Stimulated activated CD4-positive, alpha-beta T cell treated with anti-CD3 and anti-CD28 coated beads, Interleukin-1b, Interleukin-23, amount 100 ng/mL, for 1 hour (primary cell): ENCODE measurements at regions not wholly inside any gene's neighbourhood (a gene's known extent, or its start where the extent isn't known, plus 50 kb on each side); places are given as distances from the start of the nearest gene placed in this dataset.

ENCODE experiments used
- DNase-seq, 2 donors: peaks; one replicate each; pipeline ENCODE4 v3.0.0-alpha.2; 2020; ENCODE audit warnings: low read depth in 2 of 2

DNA sequence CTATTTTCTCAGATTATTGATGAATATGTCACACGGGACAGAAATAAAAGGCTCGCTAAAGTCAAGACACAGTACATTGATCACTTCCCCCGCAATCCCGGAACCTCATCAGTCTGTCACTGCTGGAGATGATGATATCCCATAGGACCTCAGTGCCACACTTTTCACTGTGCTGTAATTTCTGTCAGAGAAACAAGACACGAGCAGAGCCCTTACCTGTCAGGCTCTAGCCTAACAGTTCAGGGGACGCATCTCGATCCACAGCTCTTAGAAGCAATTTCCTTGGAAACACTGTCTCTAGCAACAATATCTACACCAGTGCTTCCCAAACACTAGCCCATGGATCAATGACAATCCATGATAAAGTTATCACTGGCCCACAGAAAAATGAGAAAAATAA lies 140.0 kb downstream of the GRIN2B start:
- no peak for DNase-seq

DNA sequence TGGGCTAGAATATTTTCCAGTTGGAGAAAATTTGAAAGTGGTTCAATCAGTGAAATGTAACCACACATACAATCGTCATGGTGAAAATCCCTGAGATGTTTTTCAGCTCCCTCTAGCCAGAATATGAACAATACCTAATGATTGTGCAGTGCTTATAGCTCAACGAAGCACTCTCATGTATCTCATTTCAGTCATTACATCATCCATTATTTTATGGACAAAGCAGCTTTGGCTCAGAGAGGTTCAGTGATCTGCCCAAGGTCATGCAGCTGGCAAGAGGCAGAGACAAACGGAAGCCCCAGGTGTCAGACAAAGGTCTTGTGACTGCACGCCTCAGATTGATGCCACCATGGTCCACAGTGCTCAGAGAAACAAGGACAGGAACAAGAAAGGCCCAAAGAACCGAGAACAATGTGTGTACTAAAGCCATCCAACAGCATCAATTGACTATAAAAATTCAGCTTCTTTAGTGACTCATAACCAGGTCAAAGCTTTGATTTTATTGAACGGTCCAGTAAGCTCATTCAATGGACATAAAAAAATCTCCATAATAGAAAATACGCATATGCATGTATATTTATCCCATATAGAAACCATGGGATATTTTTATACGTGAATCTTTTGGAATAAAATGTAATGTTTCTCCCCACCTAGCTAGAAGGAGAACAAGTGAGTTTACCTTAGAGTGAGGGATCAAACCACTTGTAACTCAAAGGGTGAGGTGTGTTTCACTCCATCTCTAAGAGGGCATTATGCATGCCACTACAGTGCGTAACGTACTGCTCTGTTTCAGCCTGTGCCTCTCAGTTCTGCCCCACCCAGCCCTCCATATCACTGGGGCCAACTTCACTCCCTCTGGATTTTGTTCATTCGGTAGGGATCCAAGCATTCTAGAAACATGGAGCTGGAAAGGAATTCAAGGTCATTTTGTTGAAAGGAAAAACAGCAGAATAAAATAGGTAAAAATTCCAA lies 141.8 kb downstream of the GRIN2B start:
- no peak for DNase-seq

DNA sequence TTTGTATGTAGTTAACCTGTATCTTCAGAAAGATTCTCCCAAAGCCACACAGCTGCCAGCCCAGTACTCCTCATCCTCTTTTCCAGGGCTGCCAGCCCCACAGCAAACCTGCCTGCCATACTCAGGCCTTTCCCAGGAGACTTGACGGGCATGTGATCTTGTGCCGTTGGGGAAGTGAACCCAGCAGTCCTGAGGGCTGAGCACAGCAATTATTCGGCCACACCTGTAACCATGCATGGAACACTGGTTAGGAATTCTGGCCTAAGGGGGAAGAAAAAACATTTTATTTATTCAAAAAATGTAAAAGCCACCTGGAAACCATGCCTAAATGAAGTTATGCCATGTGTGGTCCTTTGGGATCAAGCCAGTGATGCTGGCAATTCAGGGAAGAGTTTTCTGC lies 145.3 kb downstream of the GRIN2B start:
- no peak for DNase-seq

DNA sequence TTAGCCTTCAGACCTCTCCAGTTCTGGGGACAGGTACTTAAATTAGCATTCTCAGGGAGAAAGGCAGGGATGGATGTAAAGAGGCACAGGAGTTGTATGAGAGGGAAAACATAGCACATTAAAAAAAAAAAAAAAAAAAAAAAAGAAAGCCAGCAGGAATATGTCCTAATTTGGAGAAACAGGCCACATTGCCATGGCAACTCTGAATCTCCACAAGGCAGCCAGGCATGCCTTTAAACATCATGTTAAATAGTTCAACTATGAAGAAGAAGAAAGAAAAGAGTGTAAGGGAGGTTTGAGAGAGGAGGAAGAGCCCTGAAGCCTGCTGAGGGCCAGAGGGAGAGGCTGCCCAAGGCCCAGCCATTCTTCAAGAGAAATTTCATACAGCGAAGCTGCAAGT lies 145.8 kb downstream of the GRIN2B start:
- no peak for DNase-seq

DNA sequence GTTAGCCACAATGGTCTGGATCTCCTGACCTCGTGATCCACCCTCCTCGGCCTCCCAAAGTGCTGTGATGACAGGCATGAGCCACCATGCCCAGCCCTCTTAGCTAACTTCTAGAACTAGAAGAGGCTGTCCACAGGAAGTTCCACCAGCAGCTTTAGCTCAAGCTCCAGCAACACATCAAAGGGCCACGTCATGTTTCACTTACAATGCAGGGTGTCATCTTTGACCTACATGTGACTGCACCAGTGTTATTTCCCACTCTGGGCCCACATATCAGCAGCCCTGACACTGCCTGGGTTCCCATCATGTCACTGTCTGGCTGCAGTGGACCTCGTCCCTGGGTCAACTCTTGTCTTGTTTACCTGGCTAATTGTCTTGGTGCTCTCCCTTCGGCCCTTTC lies 147.2 kb downstream of the GRIN2B start:
- no peak for DNase-seq

DNA sequence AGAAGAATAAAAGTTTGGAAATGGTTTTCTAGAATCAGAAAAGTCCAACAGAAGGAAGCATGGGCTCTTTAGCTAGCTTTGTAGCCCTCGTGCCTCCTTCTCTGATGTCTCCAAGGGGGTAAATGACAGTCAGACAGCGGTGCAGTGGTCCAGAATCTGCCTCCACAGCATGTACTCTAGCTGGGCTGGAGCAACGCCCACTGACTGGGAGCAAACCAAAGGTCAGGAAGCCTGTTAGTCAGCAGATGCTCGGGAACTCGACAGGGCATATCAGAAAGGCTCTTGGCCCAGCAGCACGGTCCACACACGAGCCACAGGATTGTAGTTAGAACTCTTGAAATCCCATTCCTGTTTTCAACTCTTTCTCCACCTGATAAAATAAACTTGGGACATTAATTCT lies 164.3 kb downstream of the GRIN2B start:
- no peak for DNase-seq

DNA sequence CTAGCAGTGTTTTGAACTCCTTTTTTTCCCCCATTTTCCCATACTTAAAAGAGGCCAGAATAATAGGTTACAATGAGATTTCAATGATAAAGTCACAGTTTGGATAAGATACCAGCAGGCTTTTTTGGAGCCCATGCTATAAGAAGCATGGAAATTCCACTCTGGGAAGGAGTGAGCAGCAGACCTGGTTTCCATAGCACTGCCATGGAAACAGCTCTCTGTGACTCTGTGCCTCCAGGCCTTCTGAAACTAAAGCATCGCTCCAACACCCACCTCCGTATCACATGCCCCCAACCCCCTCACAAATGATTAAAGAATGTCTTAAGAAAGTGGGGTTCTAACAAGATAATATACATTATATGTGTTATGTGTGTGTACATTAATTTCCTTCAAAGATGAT lies 165.0 kb downstream of the GRIN2B start:
- no peak for DNase-seq

DNA sequence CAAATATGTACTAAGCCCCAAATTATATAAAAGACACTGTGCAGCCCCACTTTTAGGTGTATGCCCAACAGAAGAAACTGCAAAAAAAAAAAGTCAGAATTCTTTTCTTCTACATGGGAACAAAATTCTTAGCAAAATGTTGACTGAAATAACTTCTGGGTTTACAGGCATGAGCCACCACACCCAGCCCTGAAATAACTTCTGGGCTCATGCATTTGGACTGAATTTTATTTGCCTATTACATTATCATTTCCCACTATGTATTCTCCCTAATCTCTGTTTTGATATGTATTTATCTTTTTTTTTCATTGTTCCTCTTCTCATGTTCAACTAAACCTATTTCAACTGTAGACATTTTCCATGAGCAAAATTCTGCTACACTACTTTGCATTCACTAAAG lies 169.2 kb downstream of the GRIN2B start:
- no peak for DNase-seq

DNA sequence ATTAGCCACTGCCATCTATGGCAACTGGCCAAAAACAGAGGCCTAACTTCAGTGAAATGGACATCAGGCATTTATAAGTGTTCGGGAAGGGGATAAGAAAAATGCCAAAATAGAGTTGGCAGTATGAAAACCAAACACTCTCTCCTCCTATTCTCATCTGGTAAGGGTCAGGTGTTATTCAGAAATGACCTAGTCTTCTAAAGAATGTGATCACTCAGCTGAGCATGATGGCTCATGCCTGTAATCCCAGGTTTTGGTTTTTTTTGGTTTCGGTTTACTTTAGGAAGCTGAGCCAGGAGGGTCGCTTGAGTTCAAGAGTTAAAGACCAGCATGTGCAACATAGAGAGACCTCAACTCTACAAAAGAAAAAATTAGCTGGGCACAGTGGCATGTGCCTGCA lies 170.3 kb downstream of the GRIN2B start:
- DNase-seq = no peak

DNA sequence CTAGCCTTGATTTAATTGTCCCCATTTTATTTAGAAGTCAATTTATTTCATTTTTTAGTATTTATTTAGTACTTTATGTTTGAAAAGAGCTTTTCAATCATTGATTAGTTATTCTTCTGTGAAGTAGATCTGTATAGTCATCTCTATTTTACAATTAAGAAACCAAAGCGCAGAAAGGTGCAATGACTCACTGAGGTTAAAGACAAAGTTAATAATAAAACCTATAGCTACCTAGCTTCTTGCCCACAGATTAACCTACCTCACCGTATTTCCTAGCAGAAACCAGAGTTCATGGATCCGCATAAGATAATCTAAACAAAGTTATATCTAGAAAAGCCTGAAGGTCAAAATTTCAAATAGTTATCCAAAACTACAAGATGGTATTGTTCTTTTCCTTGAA lies 176.4 kb downstream of the GRIN2B start:
- no peak for DNase-seq

DNA sequence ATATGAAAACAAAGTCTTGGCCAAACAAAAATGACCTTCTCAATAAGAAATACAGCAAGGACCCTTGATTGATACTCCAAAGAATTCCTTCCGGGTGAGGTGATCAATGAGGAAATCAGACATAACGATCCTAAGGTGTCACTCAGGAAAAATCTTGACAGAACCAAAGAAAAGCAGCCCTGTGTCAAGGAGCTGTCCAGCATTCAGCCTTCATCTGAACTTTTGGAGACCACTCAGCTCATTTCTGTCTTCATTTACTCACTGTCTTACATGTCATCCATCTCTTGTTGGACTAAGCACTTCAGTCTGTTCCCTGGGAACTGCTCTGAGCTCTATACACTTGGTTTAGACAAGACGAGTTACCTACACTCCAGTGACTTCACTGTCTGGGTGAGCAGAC lies 179.9 kb downstream of the GRIN2B start:
- DNase-seq = no peak

DNA sequence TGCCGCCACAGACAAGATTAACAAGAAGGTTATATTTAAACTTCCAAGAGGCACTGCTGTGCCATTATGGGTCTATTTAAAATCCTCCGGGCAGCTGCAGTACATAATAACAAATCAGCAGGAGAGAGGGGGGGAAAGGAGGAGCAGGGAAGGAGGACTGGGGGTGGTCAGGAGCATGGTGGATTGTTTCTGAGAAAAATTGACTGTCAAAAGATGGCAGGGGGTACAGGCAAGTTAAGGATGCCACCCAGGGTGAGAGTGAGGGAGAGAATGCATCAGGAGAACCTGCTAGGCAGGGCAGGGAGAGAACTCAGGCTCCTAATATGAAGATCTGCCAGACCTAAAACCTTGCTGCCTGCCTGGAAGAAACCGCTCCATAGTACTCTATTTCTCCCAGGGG lies 181.8 kb downstream of the GRIN2B start:
- no peak for DNase-seq

DNA sequence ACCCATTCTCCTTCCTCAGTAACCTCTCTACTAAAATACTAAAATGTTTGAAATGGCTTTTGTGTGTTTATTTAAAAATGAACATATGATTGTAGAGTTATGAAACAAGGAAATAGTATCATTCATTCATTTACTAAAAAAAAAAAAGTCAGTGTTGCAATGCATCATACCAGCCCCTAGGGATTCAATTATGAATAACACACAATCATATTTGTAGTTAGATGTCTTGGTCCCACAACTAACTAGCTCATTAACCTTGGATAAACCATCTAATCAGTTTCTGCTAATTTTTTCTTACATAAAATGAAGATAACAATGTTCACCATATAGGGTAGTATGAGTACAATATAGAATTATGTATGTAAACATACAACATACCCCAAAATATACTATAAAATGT lies 183.2 kb downstream of the GRIN2B start:
- no peak for DNase-seq

DNA sequence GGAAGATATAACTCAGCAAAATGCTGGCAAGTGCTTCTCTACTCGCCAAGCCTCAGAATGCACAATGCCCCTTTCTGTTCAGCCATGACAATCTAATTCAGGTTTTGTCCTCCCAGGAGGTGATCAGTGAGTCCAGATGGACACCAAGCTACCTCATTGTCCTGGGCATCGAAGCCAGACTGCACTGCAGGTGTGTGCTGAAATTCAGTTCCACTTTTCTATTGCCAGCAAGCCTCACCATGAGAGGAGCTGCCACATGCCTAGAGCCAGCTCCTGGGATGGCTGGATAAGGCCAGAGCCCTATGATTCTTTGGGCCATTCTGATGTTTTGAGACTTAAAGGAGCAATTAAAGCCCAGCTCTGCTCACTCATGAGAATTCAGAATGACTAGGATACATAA lies 186.7 kb downstream of the GRIN2B start:
- DNase-seq = no peak

DNA sequence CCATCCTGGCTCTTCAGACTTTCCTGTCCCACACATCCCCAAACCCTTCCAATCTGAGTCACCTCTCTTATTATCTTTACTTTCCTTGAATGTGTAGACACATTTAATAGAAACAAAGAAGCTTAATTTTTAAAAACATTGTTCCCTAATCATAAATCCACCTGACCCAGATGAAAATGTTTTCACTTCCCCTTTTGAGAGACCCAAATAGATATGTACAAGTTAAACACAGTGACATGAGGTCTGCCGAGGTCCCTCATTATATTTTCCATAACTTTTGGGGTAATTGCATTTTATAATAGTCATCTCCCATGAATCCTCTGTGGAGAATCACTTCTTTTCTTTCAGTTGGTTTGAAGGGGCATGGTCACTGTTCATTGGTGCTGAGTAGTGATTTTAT lies 191.1 kb downstream of the GRIN2B start:
- no peak for DNase-seq

DNA sequence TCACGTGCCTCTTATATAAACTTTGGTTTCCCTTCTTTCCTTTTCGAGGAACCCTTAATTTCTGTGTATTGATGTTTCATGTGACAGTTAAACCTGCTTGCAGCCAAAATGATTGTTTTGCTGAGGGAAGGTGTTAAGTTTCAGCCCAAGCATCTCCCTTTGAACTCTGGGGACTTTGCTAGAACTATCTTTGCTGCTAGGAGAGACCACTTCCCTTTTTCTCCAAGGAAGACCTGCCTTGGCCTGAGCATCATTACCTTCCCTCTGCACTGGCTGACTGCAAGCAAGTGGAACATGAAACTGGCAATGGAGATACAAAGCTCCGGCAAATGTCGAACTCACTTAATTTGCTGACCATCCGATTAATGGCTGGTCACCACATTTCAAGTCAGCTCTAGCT lies 192.8 kb downstream of the GRIN2B start:
- no peak for DNase-seq

DNA sequence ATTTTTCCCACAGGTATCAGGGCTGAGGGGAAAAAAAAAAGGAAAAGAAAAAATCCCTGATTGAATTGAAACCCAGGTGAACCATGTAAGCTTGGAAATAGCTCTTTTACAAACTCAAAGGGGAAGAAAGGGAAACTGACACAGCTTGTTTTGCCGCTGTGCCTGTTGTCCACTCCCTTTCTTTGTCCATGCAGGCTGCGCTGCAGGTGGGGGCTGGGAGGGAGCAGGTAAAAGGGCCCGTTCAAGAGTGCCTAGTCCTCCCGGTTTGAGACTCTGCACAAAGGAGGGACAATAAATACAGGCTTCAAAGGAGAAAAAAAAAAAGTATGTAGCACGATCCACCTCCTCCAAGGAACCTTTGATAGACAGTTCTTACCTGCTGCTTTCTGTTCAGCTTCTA lies 194.8 kb downstream of the GRIN2B start:
- no peak for DNase-seq

DNA sequence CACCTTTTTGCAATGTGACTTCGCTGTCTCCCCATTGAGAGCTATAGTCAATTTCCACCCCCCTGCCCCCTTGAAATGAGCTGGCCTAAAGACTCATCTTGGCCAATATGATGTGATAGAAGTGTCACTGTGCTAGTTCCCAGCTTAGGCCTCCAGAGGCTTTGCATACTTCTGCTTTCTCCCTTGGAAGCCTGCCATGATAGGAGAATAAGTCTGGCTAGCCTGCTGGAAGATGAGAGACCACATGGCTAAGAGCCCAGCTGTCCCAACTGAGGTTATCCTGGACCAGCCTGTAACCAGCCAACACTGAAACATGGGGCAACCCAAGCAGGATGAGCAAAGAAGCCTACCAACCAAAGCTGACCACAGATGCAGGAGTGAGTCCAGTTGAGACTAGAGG lies 196.9 kb downstream of the GRIN2B start:
- DNase-seq = no peak

DNA sequence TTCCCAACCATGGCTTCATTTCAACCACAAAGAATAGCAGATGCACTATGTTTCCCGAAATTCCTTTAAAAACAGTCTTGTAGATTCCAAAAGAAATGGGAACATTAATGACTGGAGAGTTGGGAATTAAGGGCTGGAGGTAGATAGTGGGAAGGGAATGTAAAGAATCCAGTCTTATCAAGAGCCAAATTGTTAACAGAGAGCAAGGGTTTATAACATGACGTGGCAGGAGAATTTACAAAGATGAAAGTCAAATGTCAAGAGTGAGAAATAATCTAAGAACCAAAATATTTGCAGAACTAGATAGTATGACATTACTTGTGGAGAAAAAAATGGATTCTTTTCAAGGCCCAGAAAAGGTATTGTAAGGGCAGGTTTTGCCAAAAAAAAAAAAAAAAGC lies 200.9 kb downstream of the GRIN2B start:
- no peak for DNase-seq

DNA sequence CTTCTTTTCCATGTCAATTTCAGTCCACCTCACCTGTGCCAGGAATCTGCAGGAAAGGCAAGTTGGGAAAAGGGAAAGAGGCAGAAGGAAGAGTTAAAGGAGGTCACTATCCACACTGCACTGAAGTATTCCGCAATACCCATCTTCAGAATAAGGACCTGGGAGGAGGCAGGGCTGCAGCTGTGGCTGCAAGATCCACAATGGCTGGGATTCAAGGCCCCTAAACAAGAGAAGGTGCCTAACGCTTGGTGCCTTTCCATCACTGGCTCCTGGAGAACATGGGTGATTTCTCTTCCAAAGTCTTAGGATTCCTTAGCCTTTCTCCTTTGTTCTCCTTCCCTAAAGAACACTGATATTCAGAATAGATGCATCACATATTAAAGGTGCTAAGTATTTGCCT lies 204.0 kb downstream of the GRIN2B start:
- DNase-seq = no peak

DNA sequence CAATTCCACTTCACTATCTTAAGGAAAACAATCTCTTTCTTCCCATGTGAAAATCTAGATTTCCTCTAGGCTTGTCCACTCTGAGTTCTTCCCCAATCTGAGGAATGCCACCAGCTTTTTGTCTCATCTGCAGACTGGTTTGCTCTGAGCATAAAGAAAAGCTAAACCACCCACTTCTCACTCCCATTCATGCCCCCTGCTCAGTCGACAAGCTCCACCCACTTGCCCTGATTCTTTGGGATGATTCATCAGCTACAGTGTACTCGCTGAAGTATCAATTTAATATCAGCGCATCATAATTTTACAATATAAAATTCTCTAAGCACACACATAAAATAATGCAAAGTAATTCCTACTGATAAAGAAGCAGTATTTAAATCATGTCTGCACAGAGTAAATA lies 209.1 kb downstream of the GRIN2B start:
- DNase-seq = no peak

DNA sequence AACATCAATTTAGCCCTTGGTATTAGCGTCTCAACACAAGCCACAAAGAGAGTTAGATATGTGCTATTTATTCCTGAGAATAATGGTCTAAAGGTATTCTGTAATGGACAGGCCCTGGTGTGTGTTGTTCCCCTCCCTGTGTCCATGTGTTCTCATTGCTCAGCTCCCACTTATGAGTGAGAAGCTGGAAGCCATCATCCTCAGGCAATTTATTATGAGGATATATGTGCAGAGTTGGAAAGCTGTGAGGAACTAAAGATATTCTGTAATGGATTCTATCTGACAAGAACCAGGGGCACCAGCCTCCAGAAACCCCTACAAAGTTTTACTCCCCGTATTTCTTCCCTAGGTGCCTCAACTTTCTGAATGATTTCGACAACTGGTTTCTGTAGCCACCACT lies 210.8 kb downstream of the GRIN2B start:
- DNase-seq = no peak

DNA sequence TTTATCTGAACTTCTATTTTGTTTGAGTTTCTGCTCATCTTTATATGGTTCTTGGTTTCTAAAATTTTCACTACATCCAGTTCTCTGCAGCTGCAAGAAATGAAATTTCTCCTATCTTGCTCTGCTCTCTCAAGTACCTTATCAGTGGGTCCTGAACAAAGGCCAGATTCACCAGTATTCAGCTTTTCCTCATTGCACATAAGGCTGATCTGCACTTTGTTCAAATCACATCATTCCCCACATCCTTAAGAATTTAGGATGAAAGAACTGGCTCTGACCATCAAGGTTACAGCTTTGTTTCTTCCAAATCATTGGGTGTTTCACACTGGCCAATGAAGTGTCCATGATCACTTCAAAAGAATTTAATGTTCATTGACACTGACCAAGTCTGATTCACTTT lies 211.4 kb downstream of the GRIN2B start:
- no peak for DNase-seq

DNA sequence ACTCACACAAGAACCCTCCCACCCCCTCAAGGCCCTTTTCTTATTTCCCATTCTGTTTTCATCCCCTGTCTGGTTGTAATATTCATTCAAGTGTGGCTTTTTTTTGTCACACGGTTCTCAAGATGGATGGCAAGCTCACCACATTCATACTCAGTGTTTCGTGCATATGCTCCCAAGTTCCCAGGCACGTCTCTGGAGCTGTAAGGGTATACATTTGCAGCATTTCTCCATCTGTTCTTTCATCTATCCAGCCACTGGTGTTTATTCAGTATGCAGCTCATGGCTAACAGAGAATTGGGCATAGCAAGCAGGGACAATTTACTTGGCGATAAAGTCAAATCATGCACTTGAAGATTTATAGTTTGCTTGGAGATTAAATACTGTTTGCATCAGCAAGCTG lies 212.1 kb downstream of the GRIN2B start:
- no peak for DNase-seq
